Activated naive CD4-positive, alpha-beta T cell treated with anti-CD3 and anti-CD28 coated beads, Interleukin-2, amount 10 ng/mL, durations not matched to agents 7 days and 5 days (primary cell): ENCODE measurements at regions not wholly inside any gene's neighbourhood (a gene's known extent, or its start where the extent isn't known, plus 50 kb on each side); places are given as distances from the start of the nearest gene placed in this dataset.
"Not testable (repeated sequence)": the region's sequence is repeated elsewhere in the genome, so short reads cannot be mapped to it uniquely, and the experiment has no call there.

Experiments
- CTCF ChIA-PET: fragments of 350-600 bp; sonication (Branson Sonifier 250); formaldehyde crosslinking; loops from one replicate; lab custom pipeline; 2021; ENCODE audit warnings: antibody characterized with exemption; lab: Charles Lee
- DNase-seq: peaks from one replicate; pipeline ENCODE4 v3.0.0-alpha.2; 2020
- H3K27ac Mint-ChIP-seq: one replicate; pipeline ENCODE4 v1.8.0; 2021; ENCODE audit warnings: mild to moderate bottlenecking, moderate library complexity, mixed read lengths
- H3K27me3 Mint-ChIP-seq: one replicate; pipeline ENCODE4 v1.8.0; 2021; ENCODE audit warnings: mild to moderate bottlenecking, mixed read lengths
- H3K36me3 Mint-ChIP-seq: one replicate; pipeline ENCODE4 v1.8.0; 2021; ENCODE audit warnings: mixed read lengths
- H3K4me1 Mint-ChIP-seq: one replicate; pipeline ENCODE4 v1.8.0; 2021; ENCODE audit warnings: mixed read lengths
- H3K4me3 Mint-ChIP-seq: one replicate; pipeline ENCODE4 v1.8.0; 2021; ENCODE audit warnings: mild to moderate bottlenecking, moderate library complexity, mixed read lengths
- H3K9me3 Mint-ChIP-seq: one replicate; pipeline ENCODE4 v1.8.0; 2021; ENCODE audit warnings: mixed read lengths

GRCh38 chr3:178967177-178967532, 104.5 kb downstream of the ZMAT3 start:
- CTCF ChIA-PET = interaction anchor here (0.8 to 2.0 kb wide), 2 partner anchors 267 to 532 kb away, joined by 3 to 7 read pairs; no protein-coding TSS in a partner anchor
- no peaks in the 10 kb centered on the region for H3K9me3 Mint-ChIP-seq
- no peak overlapping the region for H3K4me3 Mint-ChIP-seq
- H3K4me1 Mint-ChIP-seq = peaks cover 14% of the 10 kb centered on the region
- no peaks in the 10 kb centered on the region for H3K27me3 Mint-ChIP-seq
- no peaks in the 10 kb centered on the region for H3K36me3 Mint-ChIP-seq
- DNase-seq = no peak
- H3K27ac Mint-ChIP-seq = no peak overlapping the region

GRCh38 chr3:178966299-178967176, 105.1 kb downstream of the ZMAT3 start:
- Mint-ChIP-seq H3K9me3 (no peaks in the 10 kb centered on the region), H3K4me1 (peaks cover 14% of the 10 kb centered on the region), H3K36me3 (no peaks in the 10 kb centered on the region), H3K27me3 (no peaks in the 10 kb centered on the region), H3K4me3 (no peak overlapping the region), H3K27ac (peak overlapping the region; percentile 26)
- no peak for DNase-seq
- CTCF ChIA-PET = interaction anchor here (0.8 to 2.0 kb wide), 2 partner anchors 267 to 531 kb away, joined by 3 to 7 read pairs; no protein-coding TSS in a partner anchor

- Mint-ChIP-seq H3K4me3 (no peak overlapping the region), H3K36me3 (peaks cover 3% of the 10 kb centered on the region), H3K4me1 (peaks cover 14% of the 10 kb centered on the region), H3K27me3 (no peaks in the 10 kb centered on the region), H3K9me3 (no peaks in the 10 kb centered on the region), H3K27ac (no peak overlapping the region)
- CTCF ChIA-PET = no interaction called here
- no peak for DNase-seq
Measured at GRCh38 chr3:178964551-178964950, 107.1 kb downstream of the ZMAT3 start.

- Mint-ChIP-seq H3K27me3 (no peaks in the 10 kb centered on the region), H3K4me3 (no peak overlapping the region), H3K4me1 (no peaks in the 10 kb centered on the region), H3K9me3 (no peaks in the 10 kb centered on the region), H3K27ac (no peak overlapping the region), H3K36me3 (peaks cover 3% of the 10 kb centered on the region)
- CTCF ChIA-PET = interaction anchor here (0.6 kb wide), 1 partner anchor 38 kb away, joined by 3 read pairs; no protein-coding TSS in a partner anchor
- no peak for DNase-seq
Measured at GRCh38 chr3:178960918-178961317, 110.7 kb downstream of the ZMAT3 start.

GRCh38 chr3:178960181-178960580, 111.4 kb downstream of the ZMAT3 start:
- no peak for DNase-seq
- Mint-ChIP-seq H3K27me3 (no peaks in the 10 kb centered on the region), H3K27ac (no peak overlapping the region), H3K4me3 (no peak overlapping the region), H3K9me3 (no peaks in the 10 kb centered on the region), H3K36me3 (peaks cover 3% of the 10 kb centered on the region), H3K4me1 (no peaks in the 10 kb centered on the region)
- CTCF ChIA-PET = no interaction called here

GRCh38 chr3:178950676-178951075, 120.9 kb downstream of the ZMAT3 start:
- Mint-ChIP-seq H3K9me3 (peaks cover 2% of the 10 kb centered on the region), H3K36me3 (no peaks in the 10 kb centered on the region), H3K27me3 (no peaks in the 10 kb centered on the region), H3K4me3 (no peak overlapping the region), H3K4me1 (no peaks in the 10 kb centered on the region), H3K27ac (no peak overlapping the region)
- CTCF ChIA-PET = no interaction called here
- no peak for DNase-seq

GRCh38 chr3:178949896-178950295, 121.7 kb downstream of the ZMAT3 start:
- Mint-ChIP-seq H3K4me3 (no peak overlapping the region), H3K4me1 (no peaks in the 10 kb centered on the region), H3K27ac (no peak overlapping the region), H3K36me3 (no peaks in the 10 kb centered on the region), H3K9me3 (peaks cover 3% of the 10 kb centered on the region), H3K27me3 (no peaks in the 10 kb centered on the region)
- CTCF ChIA-PET = no interaction called here
- no peak for DNase-seq

- H3K27me3 Mint-ChIP-seq = no peaks in the 10 kb centered on the region
- no peak overlapping the region for H3K27ac Mint-ChIP-seq
- CTCF ChIA-PET = no interaction called here
- peaks cover 3% of the 10 kb centered on the region for H3K9me3 Mint-ChIP-seq
- H3K4me1 Mint-ChIP-seq = no peaks in the 10 kb centered on the region
- no peak for DNase-seq
- no peaks in the 10 kb centered on the region for H3K36me3 Mint-ChIP-seq
- H3K4me3 Mint-ChIP-seq = no peak overlapping the region
Measured at GRCh38 chr3:178948546-178948945, 123.1 kb downstream of the ZMAT3 start.

- DNase-seq = no peak
- Mint-ChIP-seq H3K36me3 (no peaks in the 10 kb centered on the region), H3K4me1 (no peaks in the 10 kb centered on the region), H3K4me3 (no peak overlapping the region), H3K27ac (no peak overlapping the region), H3K27me3 (no peaks in the 10 kb centered on the region), H3K9me3 (peaks cover 3% of the 10 kb centered on the region)
- CTCF ChIA-PET = no interaction called here
Measured at GRCh38 chr3:178947738-178948137, 123.9 kb downstream of the ZMAT3 start.

- H3K36me3 Mint-ChIP-seq, H3K4me3 Mint-ChIP-seq, H3K9me3 Mint-ChIP-seq, DNase-seq, H3K4me1 Mint-ChIP-seq, H3K27ac Mint-ChIP-seq, CTCF ChIA-PET, H3K27me3 Mint-ChIP-seq: not testable (repeated sequence)
Measured at GRCh38 chr3:178942261-178942660, 129.3 kb downstream of the ZMAT3 start.

- Mint-ChIP-seq H3K36me3 (no peaks in the 10 kb centered on the region), H3K9me3 (peaks cover 25% of the 10 kb centered on the region), H3K27me3 (no peaks in the 10 kb centered on the region), H3K27ac (no peak overlapping the region), H3K4me3 (no peak overlapping the region), H3K4me1 (no peaks in the 10 kb centered on the region)
- no peak for DNase-seq
- CTCF ChIA-PET = no interaction called here
Measured at GRCh38 chr3:178930116-178930515, 141.5 kb downstream of the ZMAT3 start.

- Mint-ChIP-seq H3K36me3 (no peaks in the 10 kb centered on the region), H3K9me3 (peaks cover 4% of the 10 kb centered on the region), H3K27me3 (no peaks in the 10 kb centered on the region), H3K4me3 (no peak overlapping the region), H3K4me1 (no peaks in the 10 kb centered on the region), H3K27ac (no peak overlapping the region)
- CTCF ChIA-PET = no interaction called here
- no peak for DNase-seq
Measured at GRCh38 chr3:178916223-178916622, 155.4 kb downstream of the ZMAT3 start.

- Mint-ChIP-seq H3K27ac (no peak overlapping the region), H3K4me1 (no peaks in the 10 kb centered on the region), H3K36me3 (no peaks in the 10 kb centered on the region), H3K4me3 (no peak overlapping the region), H3K9me3 (peaks cover 4% of the 10 kb centered on the region), H3K27me3 (no peaks in the 10 kb centered on the region)
- CTCF ChIA-PET = no interaction called here
- DNase-seq = no peak
Measured at GRCh38 chr3:178915365-178915764, 156.2 kb downstream of the ZMAT3 start.

GRCh38 chr3:178907081-178907480, 164.5 kb downstream of the ZMAT3 start:
- Mint-ChIP-seq H3K27ac (no peak overlapping the region), H3K4me3 (no peak overlapping the region), H3K4me1 (no peaks in the 10 kb centered on the region), H3K36me3 (no peaks in the 10 kb centered on the region), H3K9me3 (no peaks in the 10 kb centered on the region), H3K27me3 (no peaks in the 10 kb centered on the region)
- CTCF ChIA-PET = no interaction called here
- DNase-seq = no peak

GRCh38 chr3:178901204-178901603, 170.4 kb downstream of the ZMAT3 start:
- CTCF ChIA-PET = no interaction called here
- H3K9me3 Mint-ChIP-seq = no peaks in the 10 kb centered on the region
- H3K36me3 Mint-ChIP-seq = no peaks in the 10 kb centered on the region
- H3K4me3 Mint-ChIP-seq = no peak overlapping the region
- no peaks in the 10 kb centered on the region for H3K27me3 Mint-ChIP-seq
- DNase-seq = no peak
- no peak overlapping the region for H3K27ac Mint-ChIP-seq
- H3K4me1 Mint-ChIP-seq = no peaks in the 10 kb centered on the region
